Superior temporal gyrus (tissue), 1 donor: ENCODE measurements at regions not wholly inside any gene's neighbourhood (a gene's known extent, or its start where the extent isn't known, plus 50 kb on each side); places are given as distances from the start of the nearest gene placed in this dataset.

Source experiments
- DNase-seq: peaks from one replicate; pipeline ENCODE4 v3.0.0-alpha.2; 2016; ENCODE audit errors: extremely low spot score

DNA sequence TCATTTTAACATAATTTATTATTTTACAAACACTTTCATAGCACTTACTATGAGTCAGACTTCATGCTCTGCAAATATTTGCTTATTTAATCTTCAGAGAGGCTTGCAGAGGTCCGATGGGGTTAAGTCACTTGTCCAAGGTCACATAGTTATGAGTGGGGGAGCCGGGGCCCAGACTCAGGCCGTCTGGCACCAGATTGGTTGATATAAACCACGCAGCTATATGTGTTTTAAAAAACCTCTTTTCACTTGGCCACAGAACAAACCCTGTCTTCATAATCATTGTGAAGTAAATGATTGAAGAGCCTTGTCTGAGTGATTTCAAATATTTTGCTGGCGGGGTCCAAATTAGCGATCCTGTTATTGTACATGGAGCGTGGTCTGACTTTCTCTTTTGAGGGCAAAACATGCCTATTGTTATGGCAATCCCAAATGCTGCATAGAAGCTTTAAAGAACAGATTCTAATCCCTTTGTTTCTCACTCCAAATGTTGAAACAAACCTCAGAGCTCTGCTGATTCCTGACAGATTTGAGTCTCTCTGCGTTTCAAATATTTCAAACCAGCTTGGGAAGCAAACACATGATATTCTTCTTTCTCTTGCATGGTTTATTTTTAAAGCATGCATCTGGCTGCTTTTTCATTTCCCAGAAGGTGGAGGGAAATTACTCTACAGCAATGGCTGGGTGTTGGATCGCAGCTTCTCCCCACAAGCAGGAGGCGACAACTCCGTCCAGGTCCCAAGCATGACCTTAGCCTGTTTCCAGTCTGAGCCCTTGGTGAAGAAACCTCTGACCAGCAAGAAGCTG, 142.4 kb downstream of the DDX1 start:
- peak; percentile 72 for DNase-seq

DNA sequence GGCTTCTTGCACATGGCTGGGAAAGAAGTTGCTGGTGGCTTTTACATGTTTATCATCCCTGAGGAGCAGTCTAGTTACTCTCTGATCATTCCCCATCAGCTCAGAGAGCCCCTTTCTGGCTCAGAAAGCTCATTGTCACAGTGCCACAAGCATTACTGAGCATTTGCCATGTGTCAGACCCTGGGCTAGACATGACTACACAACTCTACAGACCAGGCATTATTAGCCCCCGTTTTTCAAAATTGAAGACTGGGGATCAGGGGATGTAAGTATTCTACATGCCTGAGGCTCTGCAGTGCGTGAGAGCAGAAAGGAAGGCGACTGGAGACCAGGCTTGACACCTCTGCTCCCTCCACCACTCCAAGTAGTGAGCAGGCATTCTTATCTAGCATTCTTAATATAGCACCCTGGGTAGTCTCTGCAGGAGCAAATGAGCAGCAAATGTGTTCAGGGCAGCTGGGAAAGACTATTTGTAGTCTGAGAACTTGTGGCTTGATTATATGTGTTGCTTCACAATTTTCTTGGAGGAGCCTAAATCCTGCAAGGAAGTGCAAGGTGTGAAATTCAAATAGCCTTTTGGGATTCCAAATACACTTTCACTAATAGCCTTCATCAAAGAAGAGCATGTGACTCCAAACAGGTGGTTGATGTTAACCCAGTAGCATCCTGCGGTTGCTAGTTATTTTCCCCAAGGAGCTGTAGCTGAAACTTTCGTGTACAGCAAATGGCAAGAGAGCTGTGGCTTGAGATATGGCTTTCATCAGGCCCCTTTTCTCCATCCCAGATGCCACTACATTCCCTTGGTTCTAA, 143.2 kb downstream of the DDX1 start:
- DNase-seq, result peak; percentile 55

DNA sequence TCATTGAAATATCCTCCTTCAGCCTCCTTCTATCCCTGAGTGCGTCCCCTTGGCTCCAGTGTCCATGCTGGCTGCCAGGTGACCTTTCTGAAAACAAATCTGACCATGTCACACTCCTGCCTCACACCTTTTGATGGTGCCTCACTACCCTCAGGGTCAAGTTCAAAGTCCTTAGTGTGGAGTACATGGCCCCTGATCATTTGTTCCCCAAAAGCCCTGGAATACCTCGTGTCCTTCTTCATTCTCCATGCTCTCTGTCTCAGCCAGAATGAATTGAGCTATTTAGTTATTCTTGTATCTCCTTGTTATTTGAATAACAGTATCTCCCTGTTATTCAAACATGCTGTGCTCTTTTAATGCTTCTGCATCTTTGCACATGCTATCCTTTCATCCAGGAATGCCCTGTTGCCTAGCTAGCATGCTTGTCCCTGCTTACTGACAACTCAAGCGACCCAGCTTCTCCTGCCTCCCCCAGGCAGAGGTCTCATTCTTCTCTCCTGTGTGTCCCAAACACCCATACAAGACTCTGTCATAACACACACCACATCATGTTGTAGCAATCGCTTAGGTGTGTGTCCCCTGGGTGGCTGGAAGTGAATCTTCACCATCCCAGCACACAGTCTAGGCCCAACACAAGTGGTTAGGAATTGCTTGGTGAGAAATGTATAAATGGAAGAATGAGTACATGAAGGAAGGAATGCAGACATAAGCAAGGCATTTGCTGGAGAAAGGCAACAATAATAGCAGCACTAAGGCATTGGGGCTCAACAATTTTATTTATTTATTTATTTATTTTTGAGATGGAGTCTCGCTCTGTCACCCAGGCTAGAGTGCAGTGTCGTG, 144.0 kb downstream of the DDX1 start:
- DNase-seq, result no peak

DNA sequence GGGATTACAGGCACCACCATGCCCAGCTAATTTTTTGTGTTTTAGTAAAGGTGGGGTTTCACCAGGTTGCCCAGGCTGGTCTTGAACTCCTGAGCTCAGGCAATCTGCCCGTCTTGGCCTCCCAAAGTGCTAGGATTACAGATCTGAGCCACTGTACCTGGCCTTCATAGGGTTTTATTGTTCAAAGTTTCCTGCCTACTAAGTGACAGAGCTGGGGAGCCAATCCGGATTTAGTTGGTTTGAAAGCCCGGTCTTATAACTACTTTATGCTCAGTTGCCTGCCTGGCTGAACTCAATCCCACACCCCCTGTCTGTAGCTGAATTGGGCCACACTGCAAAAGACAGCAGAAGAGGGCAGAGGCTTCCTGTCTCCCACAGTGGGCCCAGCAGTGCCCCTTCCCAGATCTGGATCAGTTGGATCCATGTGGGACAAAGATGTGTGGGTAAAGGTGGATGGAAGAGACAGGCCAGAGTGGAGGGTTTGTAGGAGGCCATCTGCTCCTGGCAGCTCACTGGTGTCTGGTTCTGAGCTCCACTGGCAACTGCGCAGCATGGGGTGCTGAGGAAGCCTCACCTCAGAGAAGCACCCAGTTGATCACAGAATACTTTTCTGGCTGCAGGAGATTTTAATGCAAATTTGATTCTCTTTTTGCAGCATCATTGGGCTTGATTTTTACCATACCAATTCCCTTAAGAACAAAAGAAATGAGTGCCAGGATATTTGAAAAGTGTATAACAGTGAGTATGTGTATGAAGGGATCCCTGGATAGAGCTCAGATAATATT, 144.9 kb downstream of the DDX1 start:
- DNase-seq, result no peak

DNA sequence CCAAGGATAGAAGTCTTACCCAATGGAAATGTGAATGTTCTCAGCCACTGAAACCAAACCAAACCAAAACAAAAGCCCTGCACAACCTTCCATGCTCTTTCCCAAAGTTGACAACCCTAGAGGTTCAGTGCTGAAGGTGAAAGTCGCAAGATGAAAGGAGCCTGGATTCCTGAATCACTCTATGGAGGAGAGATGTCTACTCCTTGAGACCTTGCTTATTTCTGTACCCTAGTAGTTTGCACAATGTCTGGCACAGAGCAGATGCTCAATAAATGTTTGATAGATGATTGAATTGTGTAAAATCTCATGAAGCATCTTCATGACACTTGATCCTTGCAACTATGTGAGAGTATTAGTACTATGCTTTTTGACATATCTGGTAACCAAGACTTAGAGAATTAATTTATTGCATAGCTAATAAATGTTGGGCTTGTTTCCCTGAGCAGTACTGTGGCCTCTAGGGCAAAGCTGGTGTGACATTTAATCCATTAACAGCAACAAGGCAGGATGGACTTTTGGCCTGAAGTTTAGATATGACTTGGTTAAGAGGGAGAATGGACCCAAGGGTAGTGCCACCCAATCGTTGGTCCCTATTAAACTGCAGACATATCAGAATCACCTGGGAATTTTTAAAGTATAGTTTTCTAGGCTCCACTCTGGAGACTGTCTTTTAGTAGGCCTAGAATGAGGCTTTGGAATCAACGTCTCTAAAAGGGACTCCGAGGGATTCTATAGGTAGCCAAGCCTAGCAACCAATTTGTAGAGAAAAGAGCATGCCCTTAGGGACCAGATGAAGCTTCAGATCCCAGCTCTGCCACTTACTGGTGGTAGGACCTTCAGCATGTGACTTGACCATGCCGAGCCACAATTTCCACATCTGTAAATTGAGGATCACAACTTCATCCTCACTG, 145.9 kb downstream of the DDX1 start:
- no peak for DNase-seq

DNA sequence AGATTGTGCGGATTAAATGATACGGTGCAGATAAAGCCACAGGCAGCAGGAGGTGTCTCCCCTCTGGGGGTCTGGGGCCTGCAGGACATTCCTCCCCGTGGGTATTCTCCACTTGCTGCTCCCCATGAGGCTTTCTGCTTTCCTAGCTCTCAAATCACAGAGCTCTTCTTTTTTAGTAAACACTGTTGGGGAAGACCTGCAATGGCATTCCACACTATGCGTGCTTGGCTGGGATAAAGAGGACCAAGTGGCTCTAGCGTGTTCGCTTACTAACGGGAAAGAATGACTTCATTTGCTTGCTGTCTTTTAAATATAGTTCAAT, 146.5 kb downstream of the DDX1 start:
- DNase-seq, result no peak

DNA sequence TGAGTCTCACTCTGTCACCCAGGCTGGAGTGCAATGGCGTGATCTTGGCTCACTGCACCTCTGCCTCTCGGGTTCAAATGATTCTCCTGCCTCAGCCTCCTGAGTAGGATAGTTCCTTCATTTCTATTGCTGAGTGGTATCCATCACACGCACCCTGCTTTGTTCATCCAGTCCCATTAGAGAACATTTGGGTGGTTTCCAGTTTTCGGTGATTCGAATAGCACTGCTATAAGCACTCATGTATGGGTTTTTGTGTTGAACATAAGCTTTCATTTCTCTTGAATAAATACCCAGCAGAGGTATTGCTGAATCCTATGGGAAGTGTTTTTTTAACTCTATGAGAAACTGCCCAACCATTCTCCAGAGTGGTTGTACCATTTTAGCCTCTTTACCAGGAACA, 147.3 kb downstream of the DDX1 start:
- DNase-seq, result no peak

DNA sequence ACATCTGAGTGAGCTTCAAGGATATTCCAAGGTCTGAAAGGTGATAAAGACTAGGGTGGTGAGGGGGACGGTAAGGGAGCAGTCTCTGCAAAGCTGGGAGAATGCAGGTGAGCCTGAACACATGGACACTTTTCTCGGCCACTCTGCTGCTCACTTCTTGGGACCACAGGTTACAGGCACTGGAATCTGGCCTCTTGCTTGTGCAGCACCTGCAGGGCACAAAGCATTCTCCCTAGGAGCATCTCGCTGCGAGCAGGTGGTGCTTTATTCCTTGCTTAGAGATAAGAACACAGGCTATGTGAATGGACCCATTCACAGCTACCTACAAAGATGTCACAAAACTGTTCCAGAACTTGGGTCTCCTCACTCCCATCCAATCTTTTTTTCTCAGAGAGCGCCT, 153.2 kb downstream of the DDX1 start:
- no peak for DNase-seq

DNA sequence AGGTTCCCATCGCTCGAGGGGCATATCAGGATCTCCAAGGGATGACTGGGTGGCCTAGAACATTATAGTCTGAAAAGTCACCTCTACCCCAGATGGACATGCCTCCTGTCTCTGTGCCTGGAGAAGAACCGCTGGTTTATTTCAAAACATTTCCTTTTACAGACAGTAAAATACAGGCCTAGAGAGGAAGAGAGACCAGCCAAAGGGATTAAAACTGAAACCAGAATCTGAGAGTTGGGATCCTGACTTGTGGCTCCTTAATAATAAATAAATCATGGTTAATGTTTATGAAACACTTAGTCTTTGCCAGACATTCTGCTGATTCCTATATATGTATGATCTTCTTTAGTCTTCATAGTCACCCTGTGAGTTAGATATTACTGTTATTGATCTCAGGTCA, 153.7 kb downstream of the DDX1 start:
- DNase-seq, result no peak

DNA sequence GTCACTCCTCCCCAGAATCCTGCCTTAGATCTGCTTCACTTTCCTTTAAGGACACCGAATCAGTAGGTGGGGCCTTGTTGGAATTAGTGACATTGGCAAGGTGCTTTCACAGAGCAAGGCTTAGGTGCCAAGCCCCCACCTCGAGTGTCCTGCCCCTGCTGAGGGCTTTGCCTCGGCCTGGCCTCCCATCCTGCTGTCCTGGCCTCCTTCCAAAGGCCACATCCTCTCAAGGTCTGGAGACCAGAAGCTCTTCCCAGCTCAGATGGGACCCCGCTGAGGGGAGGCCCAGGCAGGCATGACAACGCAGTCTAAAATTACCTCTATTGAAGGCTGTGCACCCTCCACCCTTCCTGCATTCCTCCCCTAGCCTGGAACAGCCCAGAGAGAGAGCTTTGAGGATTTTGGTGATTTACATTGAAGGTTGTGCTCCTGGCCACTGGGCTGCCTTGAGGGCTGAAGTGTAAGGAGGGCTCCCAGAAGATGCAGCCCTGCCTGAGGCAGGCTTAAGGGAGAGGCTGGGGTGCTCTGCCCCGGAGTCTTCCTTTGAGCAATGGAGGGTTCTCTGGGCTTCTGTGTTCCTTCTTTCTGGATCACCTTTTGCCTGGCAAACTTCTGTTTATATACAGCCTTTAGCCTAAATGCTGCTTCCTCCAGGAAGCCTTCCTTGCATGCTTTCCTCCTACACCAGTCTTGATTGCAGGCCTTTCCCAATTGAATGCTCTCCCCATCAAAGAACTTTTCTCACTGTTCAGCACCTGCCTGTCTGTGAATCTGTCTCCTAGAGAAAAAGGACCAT, 154.4 kb downstream of the DDX1 start:
- no peak for DNase-seq

DNA sequence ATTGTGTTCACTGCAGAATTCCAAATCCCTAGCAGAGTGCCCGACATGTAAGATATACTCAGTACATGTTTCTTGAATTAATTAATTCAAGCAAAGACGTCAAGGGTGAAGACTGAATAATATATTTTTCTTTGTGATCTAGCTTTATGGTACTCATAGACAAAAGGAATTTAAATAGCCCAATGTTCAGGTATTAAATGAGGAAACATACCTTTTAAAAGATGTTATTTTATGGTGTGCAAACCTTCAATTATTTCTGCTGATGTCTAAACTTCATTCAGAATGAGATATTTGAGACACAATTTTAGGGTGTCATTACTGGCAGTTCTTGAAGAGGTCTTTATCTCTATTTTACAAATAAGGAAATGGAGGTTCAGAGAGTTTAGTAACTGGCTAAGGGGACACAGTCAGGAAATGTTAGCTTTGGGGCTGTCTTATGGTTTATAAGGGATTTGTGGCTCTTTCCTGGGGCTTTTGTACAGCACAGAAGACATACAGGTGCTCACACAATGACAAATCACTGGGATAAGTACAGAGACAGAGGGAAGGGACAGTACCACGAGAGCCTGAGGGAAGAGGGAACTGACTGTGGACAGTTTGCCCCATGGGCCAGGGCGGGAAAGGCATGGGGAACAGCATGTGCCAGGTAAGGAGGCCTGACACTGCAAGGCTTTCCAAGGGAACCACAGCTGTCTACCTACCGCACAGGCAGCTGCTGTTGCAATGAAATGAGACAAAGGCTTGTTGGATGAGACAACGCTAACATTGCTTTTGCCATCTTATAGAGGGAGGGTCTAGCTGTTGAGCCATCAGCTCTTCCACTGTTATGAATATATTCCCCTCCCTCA, 155.3 kb downstream of the DDX1 start:
- DNase-seq, result no peak

DNA sequence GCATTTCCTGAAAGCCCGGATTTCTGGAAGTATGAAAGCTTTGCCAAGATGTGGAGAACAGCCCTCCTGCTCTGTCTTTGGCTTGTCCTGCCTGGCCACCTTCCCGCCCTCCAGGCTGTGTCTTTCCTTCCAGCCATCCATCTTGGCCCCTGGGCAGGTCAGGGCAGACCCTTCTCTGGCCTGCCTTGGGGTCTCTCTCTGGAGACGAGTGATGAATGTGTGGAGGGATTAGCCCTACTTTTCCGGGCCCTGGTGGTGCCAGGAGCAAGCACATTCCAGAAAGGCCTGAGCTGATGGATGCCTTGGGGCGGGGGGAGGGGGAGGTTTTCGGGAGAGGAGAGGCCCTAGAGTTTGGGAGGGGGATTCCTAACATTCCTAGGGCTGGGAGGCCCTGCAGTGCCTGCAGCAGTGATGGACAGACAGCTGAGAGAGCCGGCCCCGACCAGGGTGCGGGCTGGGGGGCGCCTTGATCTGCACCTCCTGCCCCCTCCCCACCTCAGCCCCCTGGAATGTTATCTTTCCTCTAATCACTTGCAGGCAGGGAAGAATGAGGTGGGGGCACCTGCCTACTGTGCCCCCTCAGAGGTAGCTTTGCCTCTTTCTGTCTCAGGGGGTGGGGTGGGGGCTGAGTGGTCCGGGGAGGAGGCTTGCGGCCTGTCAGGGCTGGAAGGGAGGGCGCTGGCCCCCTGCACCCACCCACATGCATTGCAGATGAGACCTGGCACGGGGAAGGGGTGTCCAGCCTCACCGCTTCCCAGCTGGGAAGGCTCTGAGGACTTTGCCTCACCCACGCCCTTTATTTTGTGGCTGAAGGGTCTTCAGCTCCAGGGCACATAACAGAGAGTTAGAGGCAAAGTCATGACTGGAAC, 156.2 kb downstream of the DDX1 start:
- DNase-seq, result no peak

DNA sequence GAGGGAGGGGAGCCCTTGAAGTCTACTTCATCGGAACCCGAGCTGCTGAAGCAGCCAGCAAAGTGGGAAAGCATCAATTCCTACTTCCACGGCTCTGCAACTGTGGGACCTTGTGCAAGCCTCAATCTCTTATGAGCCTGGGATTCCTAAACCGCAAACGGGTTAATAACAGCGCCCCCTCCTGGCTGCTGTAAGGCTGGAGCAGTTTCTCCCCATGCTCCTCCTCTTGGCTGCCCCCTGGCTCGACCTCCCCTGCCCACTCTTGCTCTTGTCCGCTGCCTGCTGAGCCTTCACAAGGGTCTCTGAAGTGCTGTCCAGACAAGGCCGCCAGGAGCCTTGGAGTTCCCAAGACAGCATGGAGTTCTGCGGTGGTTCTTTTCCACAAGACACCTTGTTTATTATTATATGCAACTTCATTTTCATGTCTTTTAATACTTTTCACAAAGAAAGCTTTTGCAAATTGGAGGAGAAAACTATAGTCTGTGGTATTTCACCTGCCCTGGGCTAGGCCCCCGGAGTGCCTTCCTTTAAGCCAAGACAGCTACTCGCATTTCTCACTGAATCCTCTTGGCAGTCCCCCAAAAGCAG, 157.2 kb downstream of the DDX1 start:
- no peak for DNase-seq

DNA sequence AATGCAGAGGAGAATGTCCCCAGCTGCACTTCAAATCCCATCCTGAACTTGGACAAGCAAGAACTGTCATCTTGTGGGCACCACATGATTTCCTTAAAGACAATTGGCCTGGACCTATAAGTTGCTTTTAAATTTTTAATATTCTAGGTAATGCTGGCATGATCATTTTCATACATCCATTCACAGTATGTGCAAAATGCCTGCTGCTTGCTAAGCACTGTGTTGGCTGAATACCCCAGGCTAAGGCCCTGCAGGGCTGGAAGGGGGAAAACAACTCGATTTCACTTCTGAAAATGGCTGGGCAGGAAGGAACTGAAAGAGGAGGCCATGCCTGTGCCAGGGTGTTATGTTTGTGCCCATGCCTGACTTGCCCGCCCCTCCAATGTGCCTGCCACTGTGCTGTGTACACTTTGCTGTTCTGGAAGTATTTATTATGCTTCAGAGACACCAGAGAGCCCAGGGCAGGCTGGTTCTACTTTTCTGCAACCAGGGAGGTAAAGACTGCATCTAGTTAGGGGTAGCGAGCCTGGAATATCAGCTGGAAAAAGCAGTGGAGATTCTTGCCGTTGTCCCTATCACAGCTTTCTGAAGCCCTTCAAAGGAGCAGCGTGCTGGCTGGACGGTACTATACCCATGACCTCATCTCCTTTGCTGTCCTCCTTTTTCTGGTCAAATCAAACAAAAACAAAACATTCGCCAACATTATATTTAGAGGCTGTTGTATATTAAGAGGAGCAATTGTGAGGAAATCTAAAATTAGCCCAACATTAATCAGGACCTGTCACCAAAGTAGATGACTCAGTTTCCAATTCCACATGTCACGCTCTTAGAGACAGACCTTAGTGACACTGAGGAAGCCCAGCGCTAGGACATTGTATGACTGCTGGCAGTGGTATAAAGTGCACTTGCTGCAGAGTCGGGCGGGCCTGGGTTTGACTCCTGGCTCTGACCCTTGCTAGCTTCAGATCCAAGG, 158.1 kb downstream of the DDX1 start:
- DNase-seq, result no peak

DNA sequence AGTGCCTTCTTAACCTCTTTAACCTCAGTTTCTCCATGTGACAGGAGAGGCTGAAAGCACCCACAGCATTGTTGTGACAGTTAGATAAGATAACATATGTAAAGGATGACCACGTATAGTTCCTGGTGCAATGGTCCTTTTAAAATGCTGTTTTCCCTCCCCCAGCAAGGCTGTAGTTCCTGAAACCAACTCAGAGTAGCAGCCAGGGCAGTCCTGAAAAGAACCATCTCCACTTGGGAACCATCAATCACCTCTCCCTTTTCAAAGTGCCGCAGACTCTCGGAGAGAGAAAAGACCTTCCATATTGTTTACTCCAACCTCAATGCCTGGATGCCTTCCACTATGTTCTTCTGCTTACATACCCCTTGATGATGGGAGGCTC, 158.8 kb downstream of the DDX1 start:
- no peak for DNase-seq

DNA sequence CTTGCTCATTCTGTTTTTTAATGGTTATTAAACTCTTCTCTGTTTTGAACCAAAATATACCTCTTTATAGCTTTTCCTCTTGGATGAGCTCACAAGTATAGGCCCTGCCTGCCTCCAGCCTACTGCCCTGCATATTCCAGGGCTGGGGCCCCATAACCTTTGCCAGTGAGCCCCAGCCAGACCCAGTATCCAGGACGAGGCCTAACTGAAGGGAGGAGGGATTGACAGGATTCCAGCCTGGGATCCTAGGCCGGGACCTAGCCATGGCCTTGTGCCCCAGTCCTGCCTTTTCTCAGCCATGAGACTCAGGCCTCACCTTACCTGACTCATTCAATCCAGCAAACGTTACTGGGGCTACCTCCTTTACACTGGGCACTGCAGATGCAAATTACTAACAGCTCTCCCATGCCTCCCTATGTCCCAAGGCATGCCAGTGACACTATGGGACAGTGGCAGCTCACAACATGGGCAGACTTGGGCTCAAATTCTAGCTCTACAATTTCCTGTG, 159.2 kb downstream of the DDX1 start:
- no peak for DNase-seq
